Astrocyte (in vitro differentiated cells and primary cell): ENCODE measurements at regions not wholly inside any gene's neighbourhood (a gene's known extent, or its start where the extent isn't known, plus 50 kb on each side); places are given as distances from the start of the nearest gene placed in this dataset.

ENCODE experiments used
- EZH2 ChIP-seq: IDR thresholded peaks from 2 replicates; pipeline ENCODE4 v1.6.1; 2012; ENCODE audit warnings: mild to moderate bottlenecking, low read length, inconsistent platforms; ENCODE audit not compliant: insufficient read depth
- TF ChIP-seq, protein P1 (sequence below): IDR thresholded peaks from 2 replicates; pipeline ENCODE4 v1.5.1; 2011; ENCODE audit warnings: low read depth, mild to moderate bottlenecking, inconsistent platforms, low read length, moderate library complexity; ENCODE audit not compliant: insufficient read depth

DNA sequence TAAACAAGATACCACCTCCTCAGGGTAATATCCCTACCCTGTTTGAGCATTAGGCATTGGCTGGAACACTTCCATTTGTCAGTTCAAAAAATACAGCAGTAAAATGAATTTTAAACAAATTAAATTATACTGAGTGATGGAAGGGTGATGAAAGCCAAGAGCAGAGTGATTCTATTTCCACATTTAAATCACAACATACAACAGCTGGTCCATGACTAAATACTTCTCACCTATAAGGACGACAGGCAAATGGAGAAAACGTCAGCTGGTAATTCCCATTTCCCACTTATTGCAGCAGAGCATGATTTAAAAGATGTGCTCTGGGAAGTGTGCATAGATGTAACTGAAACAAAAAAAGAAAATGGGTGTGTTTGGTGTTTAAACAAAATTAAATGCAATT lies 543.6 kb upstream of the DAB2 start:
- TF ChIP-seq, protein P1, sequence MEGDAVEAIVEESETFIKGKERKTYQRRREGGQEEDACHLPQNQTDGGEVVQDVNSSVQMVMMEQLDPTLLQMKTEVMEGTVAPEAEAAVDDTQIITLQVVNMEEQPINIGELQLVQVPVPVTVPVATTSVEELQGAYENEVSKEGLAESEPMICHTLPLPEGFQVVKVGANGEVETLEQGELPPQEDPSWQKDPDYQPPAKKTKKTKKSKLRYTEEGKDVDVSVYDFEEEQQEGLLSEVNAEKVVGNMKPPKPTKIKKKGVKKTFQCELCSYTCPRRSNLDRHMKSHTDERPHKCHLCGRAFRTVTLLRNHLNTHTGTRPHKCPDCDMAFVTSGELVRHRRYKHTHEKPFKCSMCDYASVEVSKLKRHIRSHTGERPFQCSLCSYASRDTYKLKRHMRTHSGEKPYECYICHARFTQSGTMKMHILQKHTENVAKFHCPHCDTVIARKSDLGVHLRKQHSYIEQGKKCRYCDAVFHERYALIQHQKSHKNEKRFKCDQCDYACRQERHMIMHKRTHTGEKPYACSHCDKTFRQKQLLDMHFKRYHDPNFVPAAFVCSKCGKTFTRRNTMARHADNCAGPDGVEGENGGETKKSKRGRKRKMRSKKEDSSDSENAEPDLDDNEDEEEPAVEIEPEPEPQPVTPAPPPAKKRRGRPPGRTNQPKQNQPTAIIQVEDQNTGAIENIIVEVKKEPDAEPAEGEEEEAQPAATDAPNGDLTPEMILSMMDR: no peak
- TF ChIP-seq EZH2: no peak
